SU-DHL-6 (cell line): ENCODE measurements at regions not wholly inside any gene's neighbourhood (a gene's known extent, or its start where the extent isn't known, plus 50 kb on each side); places are given as distances from the start of the nearest gene placed in this dataset.
"Not testable (repeated sequence)": the region's sequence is repeated elsewhere in the genome, so short reads cannot be mapped to it uniquely, and the experiment has no call there.

ENCODE experiments used
- EZH2phosphoT487 ChIP-seq: fragments of 200-600 bp; sonication (generic), shearing (Covaris generic); conservative IDR thresholded peaks from 2 replicates; pipeline ENCODE4 v1.6.1; 2018; ENCODE audit warnings: mild to moderate bottlenecking, antibody characterized with exemption, low read length, moderate library complexity, mixed read lengths
- TF ChIP-seq, protein P1 (sequence below): fragments of 200-600 bp; sonication (generic); IDR thresholded peaks from one replicate; pipeline ENCODE4 v1.5.1; 2017; ENCODE audit warnings: antibody characterized with exemption, mild to moderate bottlenecking, low read length, moderate library complexity; ENCODE audit not compliant: insufficient read depth, poor library complexity, severe bottlenecking

DNA sequence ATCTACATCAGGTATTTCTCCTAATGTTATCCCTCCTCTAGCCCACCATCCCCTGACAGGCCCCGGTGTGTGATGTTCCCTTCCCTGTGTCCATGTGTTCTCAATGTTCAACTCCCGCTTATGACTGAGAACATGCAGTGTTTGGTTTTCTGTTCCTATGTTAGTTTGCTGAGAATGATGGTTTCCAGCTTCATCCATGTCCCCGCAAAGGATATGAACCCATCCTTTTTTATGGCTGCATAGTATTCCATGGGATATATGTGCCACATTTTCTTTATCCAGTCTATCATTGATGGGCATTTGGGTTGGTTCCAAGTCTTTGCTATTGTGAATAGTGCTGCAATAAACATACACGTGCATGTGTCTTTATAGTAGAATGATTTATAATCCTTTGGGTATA, 68.1 kb upstream of the RGS7 start:
- TF ChIP-seq, protein P1, sequence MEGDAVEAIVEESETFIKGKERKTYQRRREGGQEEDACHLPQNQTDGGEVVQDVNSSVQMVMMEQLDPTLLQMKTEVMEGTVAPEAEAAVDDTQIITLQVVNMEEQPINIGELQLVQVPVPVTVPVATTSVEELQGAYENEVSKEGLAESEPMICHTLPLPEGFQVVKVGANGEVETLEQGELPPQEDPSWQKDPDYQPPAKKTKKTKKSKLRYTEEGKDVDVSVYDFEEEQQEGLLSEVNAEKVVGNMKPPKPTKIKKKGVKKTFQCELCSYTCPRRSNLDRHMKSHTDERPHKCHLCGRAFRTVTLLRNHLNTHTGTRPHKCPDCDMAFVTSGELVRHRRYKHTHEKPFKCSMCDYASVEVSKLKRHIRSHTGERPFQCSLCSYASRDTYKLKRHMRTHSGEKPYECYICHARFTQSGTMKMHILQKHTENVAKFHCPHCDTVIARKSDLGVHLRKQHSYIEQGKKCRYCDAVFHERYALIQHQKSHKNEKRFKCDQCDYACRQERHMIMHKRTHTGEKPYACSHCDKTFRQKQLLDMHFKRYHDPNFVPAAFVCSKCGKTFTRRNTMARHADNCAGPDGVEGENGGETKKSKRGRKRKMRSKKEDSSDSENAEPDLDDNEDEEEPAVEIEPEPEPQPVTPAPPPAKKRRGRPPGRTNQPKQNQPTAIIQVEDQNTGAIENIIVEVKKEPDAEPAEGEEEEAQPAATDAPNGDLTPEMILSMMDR, result not testable (repeated sequence)
- TF ChIP-seq EZH2phosphoT487, result not testable (repeated sequence)
